ENCODE measurements at regions not wholly inside any gene's neighbourhood (a gene's known extent, or its start where the extent isn't known, plus 50 kb on each side); places are given as distances from the start of the nearest gene placed in this dataset.

DNA sequence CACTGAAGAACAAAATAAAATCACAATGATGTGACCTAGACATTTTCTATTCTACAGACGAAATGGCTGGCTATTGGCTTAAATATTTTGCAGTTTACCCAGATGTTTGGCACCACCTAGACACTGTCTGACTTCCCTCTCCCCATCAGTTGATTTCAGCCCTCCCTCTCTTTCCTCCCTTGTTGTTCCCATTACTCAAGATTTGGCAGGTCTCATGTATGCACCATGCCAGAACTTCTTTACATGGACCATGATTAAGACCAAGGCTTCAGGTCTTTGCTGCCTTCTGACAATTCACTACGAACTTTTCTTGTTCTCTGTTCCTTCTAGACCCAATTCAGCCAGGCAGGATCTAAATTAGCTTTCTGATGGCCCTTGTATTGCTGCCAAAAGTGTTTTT lies 66.6 kb upstream of the GDNF start:
- TF ChIP-seq, protein P1, sequence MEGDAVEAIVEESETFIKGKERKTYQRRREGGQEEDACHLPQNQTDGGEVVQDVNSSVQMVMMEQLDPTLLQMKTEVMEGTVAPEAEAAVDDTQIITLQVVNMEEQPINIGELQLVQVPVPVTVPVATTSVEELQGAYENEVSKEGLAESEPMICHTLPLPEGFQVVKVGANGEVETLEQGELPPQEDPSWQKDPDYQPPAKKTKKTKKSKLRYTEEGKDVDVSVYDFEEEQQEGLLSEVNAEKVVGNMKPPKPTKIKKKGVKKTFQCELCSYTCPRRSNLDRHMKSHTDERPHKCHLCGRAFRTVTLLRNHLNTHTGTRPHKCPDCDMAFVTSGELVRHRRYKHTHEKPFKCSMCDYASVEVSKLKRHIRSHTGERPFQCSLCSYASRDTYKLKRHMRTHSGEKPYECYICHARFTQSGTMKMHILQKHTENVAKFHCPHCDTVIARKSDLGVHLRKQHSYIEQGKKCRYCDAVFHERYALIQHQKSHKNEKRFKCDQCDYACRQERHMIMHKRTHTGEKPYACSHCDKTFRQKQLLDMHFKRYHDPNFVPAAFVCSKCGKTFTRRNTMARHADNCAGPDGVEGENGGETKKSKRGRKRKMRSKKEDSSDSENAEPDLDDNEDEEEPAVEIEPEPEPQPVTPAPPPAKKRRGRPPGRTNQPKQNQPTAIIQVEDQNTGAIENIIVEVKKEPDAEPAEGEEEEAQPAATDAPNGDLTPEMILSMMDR (IDR thresholded peaks at IDR 0.05; ENCODE audit: low read depth, low read length, poor library complexity, severe bottlenecking), result no peak
- TF ChIP-seq EZH2phosphoT487 (IDR thresholded peaks at IDR 0.05; ENCODE audit: borderline replicate concordance, low read length), result no peak

All from DOHH2 (cell line).